HG03575 (cell line): ENCODE measurements at regions not wholly inside any gene's neighbourhood (a gene's known extent, or its start where the extent isn't known, plus 50 kb on each side); places are given as distances from the start of the nearest gene placed in this dataset.

ENCODE experiments used
- ATAC-seq: cut with Tn5 transposase; IDR thresholded peaks from one replicate; pipeline ENCODE4 v1.9.1; 2021; ENCODE audit not compliant: unreplicated experiment, insufficient number of reproducible peaks, low FRiP score; ENCODE audit errors: extremely low read depth

GRCh38 chr6:6704103-6705060 is 115.9 kb downstream of the LY86 start:
- ATAC-seq = no peak

GRCh38 chr6:6705061-6705425 is 116.5 kb downstream of the LY86 start:
- no peak for ATAC-seq

- ATAC-seq = no peak
Measured at GRCh38 chr6:6705915-6706675, 117.6 kb downstream of the LY86 start.

DNA sequence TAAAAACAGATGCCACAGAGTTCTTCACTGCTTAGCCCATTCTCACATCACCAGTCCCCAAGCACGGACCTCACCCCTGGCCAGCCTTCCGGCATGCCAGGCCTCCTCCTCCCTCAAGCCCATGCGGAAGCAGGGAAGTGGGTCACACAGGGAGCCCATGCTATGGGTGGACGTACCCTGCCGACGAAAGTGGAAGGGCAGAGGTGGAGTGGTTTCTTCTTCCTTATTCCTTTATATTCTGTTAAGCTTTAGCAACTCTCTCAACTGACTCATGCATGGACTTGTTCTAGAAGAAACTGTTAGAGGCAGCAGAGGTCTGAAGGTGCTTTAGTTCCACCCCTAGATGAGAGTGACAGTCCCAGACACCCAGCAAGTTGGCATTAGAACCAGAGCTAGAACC is 118.6 kb downstream of the LY86 start:
- ATAC-seq = no peak

GRCh38 chr6:6709106-6709505 is 120.6 kb downstream of the LY86 start:
- ATAC-seq = no peak

GRCh38 chr6:6711031-6711785 is 122.7 kb downstream of the LY86 start:
- no peak for ATAC-seq

DNA sequence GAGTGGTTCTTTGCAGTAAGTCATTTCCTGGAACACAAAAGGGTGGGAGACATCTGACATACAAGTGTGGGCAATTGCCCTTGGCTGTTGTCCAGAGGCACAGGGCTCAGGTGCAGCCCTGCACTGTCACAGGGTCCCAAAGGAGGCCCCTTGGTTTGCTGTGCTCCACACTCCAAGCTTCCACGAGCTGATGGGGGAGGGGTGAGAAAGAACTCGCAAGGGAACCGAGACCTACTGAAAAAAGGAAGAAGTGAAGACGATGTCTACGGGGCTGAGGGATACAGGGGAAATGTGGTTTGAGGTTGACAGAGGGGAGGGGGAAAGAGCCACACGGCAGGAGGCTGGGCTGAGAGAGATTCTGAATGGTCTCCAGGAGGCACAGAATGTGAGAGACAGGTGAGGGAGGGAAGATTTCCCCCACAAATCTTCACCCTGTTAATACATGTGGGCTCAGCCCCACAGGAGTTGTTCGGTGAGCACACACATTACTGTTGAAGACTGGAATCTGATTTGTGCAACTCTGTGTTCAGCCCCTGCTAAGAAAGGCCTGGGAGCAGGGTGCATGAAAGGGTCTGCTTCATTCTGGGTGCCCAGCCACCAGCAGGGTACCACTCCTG is 123.4 kb downstream of the LY86 start:
- ATAC-seq = no peak

- no peak for ATAC-seq
Measured at GRCh38 chr6:6712449-6713403, 124.2 kb downstream of the LY86 start.

DNA sequence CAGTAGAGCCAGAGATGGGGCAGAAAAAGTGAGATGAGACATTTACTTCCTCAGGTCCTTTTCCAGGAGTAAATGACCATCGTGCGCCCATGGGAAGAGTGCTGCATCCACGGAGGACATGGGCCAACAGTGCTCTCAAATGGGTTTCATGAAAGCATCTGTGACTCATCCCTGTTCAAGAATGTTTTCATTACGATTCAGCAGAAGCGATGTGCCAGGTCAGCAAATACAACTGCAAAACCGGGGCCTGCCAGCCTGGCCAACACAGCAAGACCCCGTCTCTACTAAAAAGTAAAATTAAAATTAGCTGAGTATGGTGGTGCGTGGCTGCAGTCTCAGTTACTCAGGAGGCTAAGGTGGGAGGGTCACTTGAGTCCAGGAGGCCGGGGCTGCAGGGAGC is 125.1 kb downstream of the LY86 start:
- no peak for ATAC-seq

DNA sequence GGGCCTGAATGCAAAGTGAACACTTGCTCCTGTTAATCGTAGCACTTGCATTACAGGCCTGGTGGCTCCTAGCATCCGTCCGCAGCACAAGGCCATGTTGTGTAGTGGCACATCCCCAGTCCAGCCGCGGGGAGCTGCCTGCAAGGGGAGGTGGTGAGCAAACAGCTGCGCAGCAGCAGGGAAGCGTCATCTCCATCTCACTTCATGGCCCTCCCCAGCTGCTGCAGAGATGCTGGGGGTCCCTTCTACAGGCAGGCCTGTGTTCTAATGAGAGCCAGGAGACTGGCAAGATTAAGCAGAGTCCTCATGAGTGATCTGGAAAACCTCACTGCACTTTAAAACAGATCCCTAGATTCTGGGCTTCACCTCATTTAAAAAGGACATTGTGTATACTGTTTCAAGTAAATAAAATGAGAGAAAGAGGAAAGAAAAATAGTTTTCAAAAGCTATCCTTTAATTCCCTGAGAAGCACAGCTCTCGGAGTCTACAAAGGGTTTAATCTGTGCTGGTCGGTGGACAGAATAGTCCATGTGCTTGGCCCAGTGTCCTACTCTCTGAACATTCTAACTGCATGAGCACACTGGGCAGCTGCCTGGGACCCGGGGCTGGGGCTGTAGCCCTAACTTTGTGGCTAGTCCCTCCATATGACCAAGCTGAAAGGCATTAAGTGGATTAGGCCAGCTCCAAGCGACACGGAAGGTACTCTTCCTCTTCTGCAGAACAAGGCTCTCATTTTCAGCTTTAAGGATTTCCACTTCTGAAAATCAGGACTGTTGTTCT is 125.8 kb downstream of the LY86 start:
- ATAC-seq = no peak

- ATAC-seq = no peak
Measured at GRCh38 chr6:6714953-6715352, 126.4 kb downstream of the LY86 start.

- no peak for ATAC-seq
Measured at GRCh38 chr6:6715465-6715864, 126.9 kb downstream of the LY86 start.

- no peak for ATAC-seq
Measured at GRCh38 chr6:6716998-6717763, 128.7 kb downstream of the LY86 start.

DNA sequence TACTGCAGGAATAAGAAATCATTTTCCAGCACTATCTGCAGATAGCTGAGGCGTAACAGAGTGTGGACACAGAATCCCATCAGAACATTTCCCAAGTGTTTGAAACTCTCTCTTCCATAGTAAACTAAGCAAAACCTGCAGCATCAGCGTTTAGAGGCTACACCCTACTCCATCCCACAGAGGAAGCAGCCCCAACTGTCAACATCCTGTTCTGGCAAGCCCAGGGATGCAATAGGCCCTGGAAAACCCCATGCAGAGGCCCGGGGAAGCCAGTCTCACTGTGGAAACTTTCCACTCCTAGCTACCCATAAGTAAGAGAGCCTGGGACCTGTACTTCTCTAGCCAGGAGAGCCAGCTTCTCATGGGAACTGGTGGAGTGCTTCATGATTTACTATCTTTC is 129.4 kb downstream of the LY86 start:
- no peak for ATAC-seq

- ATAC-seq = no peak
Measured at GRCh38 chr6:6721606-6722005, 133.1 kb downstream of the LY86 start.

DNA sequence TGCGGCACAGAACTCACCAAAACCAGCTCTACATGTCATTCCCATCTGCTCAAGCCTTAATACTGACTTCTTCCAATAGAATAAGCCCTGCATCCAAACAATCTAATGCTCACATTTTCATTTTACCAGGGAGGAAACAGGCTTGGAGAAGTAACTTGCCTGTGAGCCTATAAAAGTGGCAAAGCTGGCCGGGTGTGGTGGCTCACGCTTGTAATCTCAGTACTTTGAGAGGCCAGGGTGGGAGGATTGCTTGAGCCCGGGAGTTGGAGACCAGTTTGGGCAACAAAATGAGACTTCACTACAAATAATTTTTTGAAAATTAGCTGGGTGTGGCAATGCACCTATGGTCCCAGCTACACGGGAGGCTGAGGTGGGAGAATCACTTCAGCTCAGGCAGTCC is 133.7 kb downstream of the LY86 start:
- ATAC-seq = no peak

DNA sequence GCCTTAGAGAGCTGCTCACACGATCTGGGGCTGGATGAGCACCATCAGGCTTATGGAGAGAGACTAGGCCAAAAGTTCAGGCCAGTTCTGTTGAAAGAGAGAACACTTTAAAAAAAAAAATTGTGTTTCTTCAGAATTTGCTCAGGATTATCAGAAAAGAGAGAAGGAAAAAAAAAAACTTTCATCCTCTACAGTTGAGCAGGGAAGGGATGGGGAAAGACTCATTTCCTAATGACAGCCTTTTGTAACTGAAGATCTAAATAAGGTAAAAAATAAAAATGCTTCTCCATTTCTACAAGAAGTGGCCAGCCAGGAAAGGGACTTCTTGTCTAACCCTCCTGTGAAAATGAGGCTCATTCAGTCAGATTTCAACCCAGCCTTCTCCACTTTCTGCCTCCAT is 134.8 kb downstream of the LY86 start:
- ATAC-seq = no peak
